Hematopoietic multipotent progenitor cell (in vitro differentiated cells): ENCODE measurements at regions not wholly inside any gene's neighbourhood (a gene's known extent, or its start where the extent isn't known, plus 50 kb on each side); places are given as distances from the start of the nearest gene placed in this dataset.

Experiments
- DNase-seq, 3 donors: peaks; one replicate each; pipeline ENCODE4 v3.0.0-alpha.2; 2011 to 2015; ENCODE audit warnings: low read depth in 2 of 3, low spot score in 2 of 3

- no peak for DNase-seq
Observed at GRCh38 chr15:31217566-31218270, 108.9 kb upstream of the KLF13 start.

- no peak for DNase-seq
Observed at GRCh38 chr15:31219221-31219620, 107.4 kb upstream of the KLF13 start.

GRCh38 chr15:31221936-31222515 is 104.6 kb upstream of the KLF13 start:
- no peak for DNase-seq

GRCh38 chr15:31222773-31223341 is 103.8 kb upstream of the KLF13 start:
- no peak for DNase-seq

GRCh38 chr15:31223478-31224350 is 102.9 kb upstream of the KLF13 start:
- no peak for DNase-seq

- peak in 1 of 3 donors; percentile 36 for DNase-seq
Observed at GRCh38 chr15:31224661-31225060, 102.0 kb upstream of the KLF13 start.

- DNase-seq, result no peak
Observed at GRCh38 chr15:31225356-31225955, 101.2 kb upstream of the KLF13 start.

- no peak for DNase-seq
Observed at GRCh38 chr15:31226021-31226420, 100.6 kb upstream of the KLF13 start.

- no peak for DNase-seq
Observed at GRCh38 chr15:31227235-31227634, 99.4 kb upstream of the KLF13 start.

GRCh38 chr15:31228011-31228484 is 98.6 kb upstream of the KLF13 start:
- peak in 1 of 3 donors; percentile 24 for DNase-seq

- no peak for DNase-seq
Observed at GRCh38 chr15:31228980-31229826, 97.4 kb upstream of the KLF13 start.

GRCh38 chr15:31230630-31231485 is 95.8 kb upstream of the KLF13 start:
- DNase-seq, result no peak

- no peak for DNase-seq
Observed at GRCh38 chr15:31234815-31235214, 91.8 kb upstream of the KLF13 start.

GRCh38 chr15:31235311-31236183 is 91.1 kb upstream of the KLF13 start:
- no peak for DNase-seq

- no peak for DNase-seq
Observed at GRCh38 chr15:31236184-31237042, 90.2 kb upstream of the KLF13 start.

GRCh38 chr15:31237043-31237324 is 89.7 kb upstream of the KLF13 start:
- no peak for DNase-seq

GRCh38 chr15:31238906-31239305 is 87.7 kb upstream of the KLF13 start:
- no peak for DNase-seq
